RWPE2 (cell line): ENCODE measurements at regions not wholly inside any gene's neighbourhood (a gene's known extent, or its start where the extent isn't known, plus 50 kb on each side); places are given as distances from the start of the nearest gene placed in this dataset.

Source experiments
- ATAC-seq: fragments of 200-7000 bp; cut with Tn5 transposase; 3 replicates; pipeline ENCODE4 v1.9.1; 2021; ENCODE audit warnings: low read depth
- DNase-seq: peaks from one replicate; pipeline ENCODE4 v3.0.0-alpha.2; 2020; ENCODE audit warnings: low spot score
- H3K27ac ChIP-seq: fragments of 450-650 bp; 2 replicates; pipeline ENCODE4 v1.5.1; 2017; ENCODE audit warnings: mild to moderate bottlenecking; ENCODE audit not compliant: poor library complexity, severe bottlenecking
- H3K27me3 ChIP-seq: fragments of 250-450 bp; sonication (Bioruptor Pico); 2 replicates; pipeline ENCODE4 v1.5.1; 2021; ENCODE audit warnings: mild to moderate bottlenecking, moderate library complexity; ENCODE audit not compliant: insufficient read depth, poor library complexity, severe bottlenecking
- H3K36me3 ChIP-seq: fragments of 250-450 bp; sonication (Bioruptor Pico); 2 replicates; pipeline ENCODE4 v1.5.1; 2020; ENCODE audit warnings: low read depth, mild to moderate bottlenecking, moderate library complexity
- H3K4me1 ChIP-seq: fragments of 250-450 bp; sonication (Bioruptor Pico); 2 replicates; pipeline ENCODE4 v1.5.1; 2021; ENCODE audit warnings: mild to moderate bottlenecking, moderate library complexity; ENCODE audit not compliant: insufficient read depth, poor library complexity, severe bottlenecking
- H3K4me3 ChIP-seq: fragments of 250-450 bp; sonication (Bioruptor Pico); 2 replicates; pipeline ENCODE4 v1.5.1; 2021; ENCODE audit warnings: mild to moderate bottlenecking, moderate library complexity; ENCODE audit not compliant: severe bottlenecking
- H3K9me3 ChIP-seq: fragments of 250-450 bp; sonication (Bioruptor Pico); 2 replicates; pipeline ENCODE4 v1.5.1; 2021; ENCODE audit warnings: mild to moderate bottlenecking, moderate library complexity; ENCODE audit not compliant: severe bottlenecking
- TF ChIP-seq, protein P1 (sequence below): fragments of 450-650 bp; IDR thresholded peaks from one replicate; pipeline ENCODE4 v1.5.1; 2017; ENCODE audit warnings: mild to moderate bottlenecking, moderate library complexity; ENCODE audit not compliant: poor library complexity, severe bottlenecking

DNA sequence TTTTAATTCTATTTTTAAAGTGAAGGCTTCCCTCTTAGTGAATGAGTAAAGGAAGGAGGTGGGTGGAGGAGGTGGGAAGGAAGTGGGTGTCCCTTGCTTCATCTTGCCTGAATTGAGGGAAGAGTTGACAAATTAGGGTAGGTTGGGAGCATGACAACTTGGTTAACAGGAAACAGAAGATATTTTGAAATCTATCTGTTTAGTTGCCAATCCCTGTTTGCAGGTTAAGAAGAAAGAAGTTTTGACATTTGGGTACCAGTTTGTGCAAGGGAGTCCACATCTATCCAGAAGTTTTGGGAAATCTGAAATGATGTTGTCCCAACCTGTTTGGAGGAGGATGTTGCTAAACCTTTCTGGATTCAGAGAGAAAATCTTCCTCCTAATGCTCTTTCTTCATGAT is 204.1 kb upstream of the SUCLG2 start:
- TF ChIP-seq, protein P1, sequence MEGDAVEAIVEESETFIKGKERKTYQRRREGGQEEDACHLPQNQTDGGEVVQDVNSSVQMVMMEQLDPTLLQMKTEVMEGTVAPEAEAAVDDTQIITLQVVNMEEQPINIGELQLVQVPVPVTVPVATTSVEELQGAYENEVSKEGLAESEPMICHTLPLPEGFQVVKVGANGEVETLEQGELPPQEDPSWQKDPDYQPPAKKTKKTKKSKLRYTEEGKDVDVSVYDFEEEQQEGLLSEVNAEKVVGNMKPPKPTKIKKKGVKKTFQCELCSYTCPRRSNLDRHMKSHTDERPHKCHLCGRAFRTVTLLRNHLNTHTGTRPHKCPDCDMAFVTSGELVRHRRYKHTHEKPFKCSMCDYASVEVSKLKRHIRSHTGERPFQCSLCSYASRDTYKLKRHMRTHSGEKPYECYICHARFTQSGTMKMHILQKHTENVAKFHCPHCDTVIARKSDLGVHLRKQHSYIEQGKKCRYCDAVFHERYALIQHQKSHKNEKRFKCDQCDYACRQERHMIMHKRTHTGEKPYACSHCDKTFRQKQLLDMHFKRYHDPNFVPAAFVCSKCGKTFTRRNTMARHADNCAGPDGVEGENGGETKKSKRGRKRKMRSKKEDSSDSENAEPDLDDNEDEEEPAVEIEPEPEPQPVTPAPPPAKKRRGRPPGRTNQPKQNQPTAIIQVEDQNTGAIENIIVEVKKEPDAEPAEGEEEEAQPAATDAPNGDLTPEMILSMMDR, result no peak
- DNase-seq (no peak), ATAC-seq (no peak)
- Histone ChIP-seq H3K4me1 (no peaks in the 10 kb centered on the region), H3K4me3 (no peak overlapping the region), H3K9me3 (no peaks in the 10 kb centered on the region), H3K27ac (no peak overlapping the region), H3K27me3 (no peaks in the 10 kb centered on the region), H3K36me3 (no peaks in the 10 kb centered on the region)

- no peak for DNase-seq
- Histone ChIP-seq H3K9me3 (no peaks in the 10 kb centered on the region), H3K27me3 (no peaks in the 10 kb centered on the region), H3K36me3 (no peaks in the 10 kb centered on the region), H3K4me1 (no peaks in the 10 kb centered on the region), H3K4me3 (no peak overlapping the region), H3K27ac (no peak overlapping the region)
- no peak for ATAC-seq
- TF ChIP-seq, protein P1, result no peak
Observed at GRCh38 chr3:67856718-67857117, 202.3 kb upstream of the SUCLG2 start.

DNA sequence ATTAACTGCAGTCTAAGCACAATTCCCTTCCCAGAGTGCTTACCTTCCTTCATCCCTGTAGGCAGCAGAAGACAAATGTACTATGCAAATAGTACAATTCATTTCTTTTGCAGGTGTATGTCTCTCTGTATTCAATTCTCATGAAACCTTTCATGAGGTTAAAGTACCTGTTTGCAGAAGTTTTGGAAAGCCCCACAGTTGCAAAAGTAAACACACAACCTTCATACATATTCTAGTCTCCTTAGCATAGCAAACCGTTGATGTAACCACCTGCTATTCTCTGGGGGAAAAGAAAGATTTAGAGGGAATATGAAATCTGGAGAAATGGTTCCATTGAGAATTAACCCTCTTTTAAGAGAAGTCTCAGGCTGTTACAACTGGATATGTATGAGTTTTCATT is 200.3 kb upstream of the SUCLG2 start:
- DNase-seq (no peak), ATAC-seq (no peak)
- H3K27me3 ChIP-seq, result no peaks in the 10 kb centered on the region
- H3K27ac ChIP-seq, result no peak overlapping the region
- TF ChIP-seq, protein P1, result no peak
- no peaks in the 10 kb centered on the region for H3K4me1 ChIP-seq
- H3K4me3 ChIP-seq, result no peak overlapping the region
- no peaks in the 10 kb centered on the region for H3K36me3 ChIP-seq
- no peaks in the 10 kb centered on the region for H3K9me3 ChIP-seq

GRCh38 chr3:67853520-67853919 is 199.1 kb upstream of the SUCLG2 start:
- DNase-seq, result no peak
- Histone ChIP-seq H3K9me3 (no peaks in the 10 kb centered on the region), H3K27me3 (no peaks in the 10 kb centered on the region), H3K36me3 (no peaks in the 10 kb centered on the region), H3K4me3 (no peak overlapping the region), H3K27ac (no peak overlapping the region), H3K4me1 (no peaks in the 10 kb centered on the region)
- no peak for ATAC-seq
- TF ChIP-seq, protein P1, result no peak

DNA sequence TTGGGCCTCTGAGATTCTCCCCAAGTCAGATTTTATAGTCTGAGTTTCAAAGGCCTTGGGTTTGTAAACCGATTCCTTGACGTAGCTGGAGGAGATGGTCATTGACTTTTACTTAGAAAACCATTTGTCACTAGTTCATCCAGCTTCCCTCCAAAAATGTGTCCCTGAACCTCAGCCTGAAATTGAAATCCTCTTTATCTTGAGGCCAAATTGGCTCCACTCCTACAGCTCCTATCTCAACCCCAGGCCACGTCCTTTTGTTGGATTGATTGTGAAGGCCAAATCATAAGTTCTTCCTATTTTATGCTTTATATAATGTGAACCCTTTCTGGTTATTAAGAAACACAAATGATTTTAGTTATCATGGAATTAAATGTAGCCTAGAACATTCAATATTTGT is 193.9 kb upstream of the SUCLG2 start:
- ATAC-seq, result no peak
- H3K27me3 ChIP-seq, result no peaks in the 10 kb centered on the region
- no peaks in the 10 kb centered on the region for H3K4me1 ChIP-seq
- no peak overlapping the region for H3K27ac ChIP-seq
- H3K4me3 ChIP-seq, result no peak overlapping the region
- H3K9me3 ChIP-seq, result no peaks in the 10 kb centered on the region
- TF ChIP-seq, protein P1, result no peak
- no peaks in the 10 kb centered on the region for H3K36me3 ChIP-seq
- no peak for DNase-seq
